GM12872 (cell line): ENCODE measurements at regions not wholly inside any gene's neighbourhood (a gene's known extent, or its start where the extent isn't known, plus 50 kb on each side); places are given as distances from the start of the nearest gene placed in this dataset.

ENCODE experiments used
- CTCF ChIP-seq: IDR thresholded peaks from 3 replicates; pipeline ENCODE4 v1.5.1; 2011; ENCODE audit warnings: low read depth, mild to moderate bottlenecking, low read length, moderate library complexity; ENCODE audit not compliant: insufficient read depth

GRCh38 chr1:177632923-177633615, 336.8 kb downstream of the SEC16B start:
- no peak for TF ChIP-seq CTCF

- TF ChIP-seq CTCF, result no peak
Measured at GRCh38 chr1:177631770-177632169, 338.1 kb downstream of the SEC16B start.

- TF ChIP-seq CTCF, result no peak
Measured at GRCh38 chr1:177629526-177629925, 340.3 kb downstream of the SEC16B start.

- no peak for TF ChIP-seq CTCF
Measured at GRCh38 chr1:177627148-177627910, 342.5 kb downstream of the SEC16B start.

- no peak for TF ChIP-seq CTCF
Measured at GRCh38 chr1:177620636-177621190, 349.1 kb downstream of the SEC16B start.

GRCh38 chr1:177615251-177615650, 354.6 kb downstream of the SEC16B start:
- TF ChIP-seq CTCF, result no peak

- no peak for TF ChIP-seq CTCF
Measured at GRCh38 chr1:177611402-177611801, 358.5 kb downstream of the SEC16B start.
